ENCODE measurements at regions not wholly inside any gene's neighbourhood (a gene's known extent, or its start where the extent isn't known, plus 50 kb on each side); places are given as distances from the start of the nearest gene placed in this dataset.

- DNase-seq (ENCODE audit: low read depth, low spot score): no peak
These were observed 325.5 kb downstream of the LMX1A start for GRCh38 chr1:165031001-165031400.

- no peak for DNase-seq (ENCODE audit: low read depth, low spot score)
These were observed 330.7 kb downstream of the LMX1A start for GRCh38 chr1:165025805-165026204.

GRCh38 chr1:165014753-165015152 lies 341.8 kb downstream of the LMX1A start:
- no peak for DNase-seq (ENCODE audit: low read depth, low spot score)

GRCh38 chr1:165011991-165012531 lies 344.5 kb downstream of the LMX1A start:
- no peak for DNase-seq (ENCODE audit: low read depth, low spot score)

GRCh38 chr1:165011186-165011585 lies 345.3 kb downstream of the LMX1A start:
- no peak for DNase-seq (ENCODE audit: low read depth, low spot score)

GRCh38 chr1:165010418-165011070 lies 346.0 kb downstream of the LMX1A start:
- DNase-seq (ENCODE audit: low read depth, low spot score): no peak

GRCh38 chr1:165006831-165007230 lies 349.7 kb downstream of the LMX1A start:
- no peak for DNase-seq (ENCODE audit: low read depth, low spot score)

GRCh38 chr1:164999146-164999545 lies 357.4 kb downstream of the LMX1A start:
- no peak for DNase-seq (ENCODE audit: low read depth, low spot score)

GRCh38 chr1:164991763-164992314 lies 364.7 kb downstream of the LMX1A start:
- no peak for DNase-seq (ENCODE audit: low read depth, low spot score)

- DNase-seq (ENCODE audit: low read depth, low spot score): no peak
These were observed 373.4 kb downstream of the LMX1A start for GRCh38 chr1:164983023-164983650.

- no peak for DNase-seq (ENCODE audit: low read depth, low spot score)
These were observed 374.0 kb downstream of the LMX1A start for GRCh38 chr1:164982545-164982944.

GRCh38 chr1:164977561-164977960 lies 379.0 kb downstream of the LMX1A start:
- no peak for DNase-seq (ENCODE audit: low read depth, low spot score)

- no peak for DNase-seq (ENCODE audit: low read depth, low spot score)
These were observed 384.5 kb downstream of the LMX1A start for GRCh38 chr1:164971921-164972415.

- no peak for DNase-seq (ENCODE audit: low read depth, low spot score)
These were observed 385.1 kb downstream of the LMX1A start for GRCh38 chr1:164971391-164971790.

GRCh38 chr1:164969253-164969652 lies 387.3 kb downstream of the LMX1A start:
- no peak for DNase-seq (ENCODE audit: low read depth, low spot score)

GRCh38 chr1:164967300-164967699 lies 389.2 kb downstream of the LMX1A start:
- no peak for DNase-seq (ENCODE audit: low read depth, low spot score)

- no peak for DNase-seq (ENCODE audit: low read depth, low spot score)
These were observed 394.8 kb downstream of the LMX1A start for GRCh38 chr1:164961715-164962114.

GRCh38 chr1:164958982-164959768 lies 397.3 kb downstream of the LMX1A start:
- no peak for DNase-seq (ENCODE audit: low read depth, low spot score)

GRCh38 chr1:164953815-164954214 lies 394.8 kb downstream of the PBX1 start:
- no peak for DNase-seq (ENCODE audit: low read depth, low spot score)

GRCh38 chr1:164953098-164953497 lies 394.1 kb downstream of the PBX1 start:
- no peak for DNase-seq (ENCODE audit: low read depth, low spot score)

GRCh38 chr1:164951508-164951907 lies 392.5 kb downstream of the PBX1 start:
- no peak for DNase-seq (ENCODE audit: low read depth, low spot score)

- DNase-seq (ENCODE audit: low read depth, low spot score): no peak
These were observed 391.6 kb downstream of the PBX1 start for GRCh38 chr1:164950541-164950986.

Measured in iPS DF 19.7 (cell line).